Breast epithelium (tissue), 3 donors: ENCODE measurements at regions not wholly inside any gene's neighbourhood (a gene's known extent, or its start where the extent isn't known, plus 50 kb on each side); places are given as distances from the start of the nearest gene placed in this dataset.

ENCODE experiments used
- CTCF ChIP-seq, 3 donors: fragments of 450-650 bp; IDR thresholded peaks; one replicate each; pipeline ENCODE4 v1.5.1; 2016 to 2017; ENCODE audit warnings: antibody characterized with exemption in 3 of 3, mild to moderate bottlenecking in 3 of 3, moderate library complexity in 3 of 3
- POLR2A ChIP-seq: fragments of 450-650 bp; IDR thresholded peaks from one replicate; pipeline ENCODE4 v1.6.1; 2016; ENCODE audit warnings: antibody characterized with exemption, mild to moderate bottlenecking, moderate library complexity

- TF ChIP-seq CTCF (IDR thresholded peaks at IDR 0.05) (no peak), POLR2A (no peak)
These were observed 192.8 kb downstream of the SLC7A11 start for GRCh38 chr4:138049355-138049754.
